Neural progenitor cell (in vitro differentiated cells): ENCODE measurements at regions not wholly inside any gene's neighbourhood (a gene's known extent, or its start where the extent isn't known, plus 50 kb on each side); places are given as distances from the start of the nearest gene placed in this dataset.
A peak's percentile ranks its signal among the peaks of the same experiment; 100 is the strongest.

Experiments
- DNase-seq: peaks from one replicate; pipeline ENCODE4 v3.0.0-alpha.2; 2016; ENCODE audit warnings: low spot score
- H2AFZ ChIP-seq: fragments of 200-600 bp; sonication (generic); replicated peaks from 2 replicates; pipeline ENCODE4 v1.6.1; 2016; ENCODE audit warnings: antibody characterized with exemption
- H3F3A ChIP-seq: fragments of 200-600 bp; sonication (generic); 2 replicates; pipeline ENCODE4 v1.6.1; 2016; ENCODE audit warnings: antibody characterized with exemption, low read depth
- H3K27ac ChIP-seq: fragments of 200-600 bp; sonication (generic); 2 replicates; pipeline ENCODE4 v1.5.1; 2016; ENCODE audit warnings: mild to moderate bottlenecking
- H3K27me3 ChIP-seq: fragments of 200-600 bp; sonication (generic); 2 replicates; pipeline ENCODE4 v1.6.1; 2016; ENCODE audit warnings: mild to moderate bottlenecking, moderate library complexity
- H3K36me3 ChIP-seq: fragments of 200-600 bp; sonication (generic); 2 replicates; pipeline ENCODE4 v1.5.1; 2016
- H3K4me1 ChIP-seq: fragments of 200-600 bp; sonication (generic); 2 replicates; pipeline ENCODE4 v1.6.1; 2016; ENCODE audit warnings: mixed run types
- H3K4me2 ChIP-seq: fragments of 200-600 bp; sonication (generic); 2 replicates; pipeline ENCODE4 v1.6.1; 2016
- H3K4me3 ChIP-seq: fragments of 200-600 bp; sonication (generic); 2 replicates; pipeline ENCODE4 v1.5.1; 2016
- H3K79me2 ChIP-seq: fragments of 200-600 bp; sonication (generic); 2 replicates; pipeline ENCODE4 v1.6.1; 2016; ENCODE audit warnings: low read depth
- H3K9ac ChIP-seq: fragments of 200-600 bp; sonication (generic); 2 replicates; pipeline ENCODE4 v1.6.1; 2016
- H3K9me3 ChIP-seq: fragments of 200-600 bp; sonication (generic); 2 replicates; pipeline ENCODE4 v1.5.1; 2016; ENCODE audit warnings: low read depth
- H4K20me1 ChIP-seq: fragments of 200-600 bp; sonication (generic); 2 replicates; pipeline ENCODE4 v1.6.1; 2016; ENCODE audit warnings: low read depth
- H3K27ac Mint-ChIP-seq: 3 replicates; pipeline ENCODE4 v1.8.0; 2021; ENCODE audit warnings: mixed read lengths
- H3K27me3 Mint-ChIP-seq: 2 replicates; pipeline ENCODE4 v1.8.0; 2022; ENCODE audit warnings: low read depth, mild to moderate bottlenecking, inconsistent platforms, moderate library complexity, mixed read lengths; ENCODE audit not compliant: insufficient read depth
- H3K36me3 Mint-ChIP-seq: 3 replicates; pipeline ENCODE4 v1.8.0; 2021; ENCODE audit warnings: mixed read lengths
- H3K4me1 Mint-ChIP-seq: 3 replicates; pipeline ENCODE4 v1.8.0; 2021; ENCODE audit warnings: mixed read lengths
- H3K4me3 Mint-ChIP-seq: 3 replicates; pipeline ENCODE4 v1.8.0; 2021; ENCODE audit warnings: mild to moderate bottlenecking, moderate library complexity, mixed read lengths
- H3K9me3 Mint-ChIP-seq: 3 replicates; pipeline ENCODE4 v1.8.0; 2020; ENCODE audit warnings: mixed read lengths
- CTCF ChIP-seq: fragments of 200-600 bp; sonication (generic); IDR thresholded peaks from 2 replicates; pipeline ENCODE4 v1.5.1; 2017; ENCODE audit warnings: antibody characterized with exemption, mild to moderate bottlenecking
- EZH2 ChIP-seq: fragments of 200-600 bp; sonication (generic); IDR thresholded peaks from 2 replicates; pipeline ENCODE4 v1.6.1; 2017; ENCODE audit warnings: antibody characterized with exemption, mild to moderate bottlenecking, moderate library complexity
- EZH2phosphoT487 ChIP-seq: fragments of 200-600 bp; sonication (generic); IDR thresholded peaks from 2 replicates; pipeline ENCODE4 v1.6.1; 2017; ENCODE audit warnings: antibody characterized with exemption

GRCh38 chr6:22409486-22409885 lies 112.7 kb upstream of the PRL start:
- H3K27me3 ChIP-seq: no peaks in the 10 kb centered on the region
- Mint-ChIP-seq H3K36me3 (peaks cover 4% of the 10 kb centered on the region), H3K27ac (no peak overlapping the region), H3K4me3 (no peak overlapping the region), H3K9me3 (peaks cover 7% of the 10 kb centered on the region), H3K27me3 (peaks cover 2% of the 10 kb centered on the region), H3K4me1 (no peaks in the 10 kb centered on the region)
- no peak overlapping the region for H3K27ac ChIP-seq
- H3K79me2 ChIP-seq: no peaks in the 10 kb centered on the region
- H4K20me1 ChIP-seq: no peaks in the 10 kb centered on the region
- H3K36me3 ChIP-seq: no peaks in the 10 kb centered on the region
- H3K4me3 ChIP-seq: no peak overlapping the region
- no peak overlapping the region for H2AFZ ChIP-seq
- H3K9ac ChIP-seq: no peak overlapping the region
- no peaks in the 10 kb centered on the region for H3F3A ChIP-seq
- no peak overlapping the region for H3K4me2 ChIP-seq
- no peaks in the 10 kb centered on the region for H3K9me3 ChIP-seq
- no peaks in the 10 kb centered on the region for H3K4me1 ChIP-seq
- TF ChIP-seq EZH2phosphoT487 (no peak), EZH2 (no peak), CTCF (no peak)
- no peak for DNase-seq

- no peaks in the 10 kb centered on the region for H3K4me1 Mint-ChIP-seq
- TF ChIP-seq EZH2phosphoT487: no peak
- no peak for TF ChIP-seq EZH2
- no peak for TF ChIP-seq CTCF
- no peaks in the 10 kb centered on the region for H3K4me1 ChIP-seq
- no peaks in the 10 kb centered on the region for H3K79me2 ChIP-seq
- no peak for DNase-seq
- H2AFZ ChIP-seq: no peak overlapping the region
- peaks cover 2% of the 10 kb centered on the region for H3K27me3 Mint-ChIP-seq
- H3K27me3 ChIP-seq: no peaks in the 10 kb centered on the region
- peaks cover 4% of the 10 kb centered on the region for H3K36me3 Mint-ChIP-seq
- H3F3A ChIP-seq: no peaks in the 10 kb centered on the region
- no peak overlapping the region for H3K27ac ChIP-seq
- H3K4me3 Mint-ChIP-seq: no peak overlapping the region
- no peak overlapping the region for H3K27ac Mint-ChIP-seq
- H3K4me3 ChIP-seq: no peak overlapping the region
- H3K4me2 ChIP-seq: no peak overlapping the region
- H3K36me3 ChIP-seq: no peaks in the 10 kb centered on the region
- no peaks in the 10 kb centered on the region for H3K9me3 ChIP-seq
- H3K9ac ChIP-seq: no peak overlapping the region
- H4K20me1 ChIP-seq: no peaks in the 10 kb centered on the region
- H3K9me3 Mint-ChIP-seq: peaks cover 7% of the 10 kb centered on the region
These were observed 114.7 kb upstream of the PRL start for GRCh38 chr6:22411376-22412105.

- Histone ChIP-seq H3K9ac (no peak overlapping the region), H3K4me3 (no peak overlapping the region), H3F3A (no peaks in the 10 kb centered on the region), H3K9me3 (no peaks in the 10 kb centered on the region), H2AFZ (peak overlapping the region; percentile 12), H4K20me1 (no peaks in the 10 kb centered on the region), H3K36me3 (no peaks in the 10 kb centered on the region), H3K27ac (no peak overlapping the region), H3K27me3 (no peaks in the 10 kb centered on the region), H3K79me2 (no peaks in the 10 kb centered on the region), H3K4me1 (no peaks in the 10 kb centered on the region), H3K4me2 (no peak overlapping the region)
- Mint-ChIP-seq H3K27me3 (peaks cover 2% of the 10 kb centered on the region), H3K27ac (no peak overlapping the region), H3K36me3 (peaks cover 4% of the 10 kb centered on the region), H3K9me3 (peaks cover 9% of the 10 kb centered on the region), H3K4me3 (no peak overlapping the region), H3K4me1 (no peaks in the 10 kb centered on the region)
- TF ChIP-seq CTCF: no peak
- no peak for DNase-seq
These were observed 116.2 kb upstream of the PRL start for GRCh38 chr6:22412994-22413393.
